Suppressor macrophage treated with lipopolysaccharide for 4 hours (primary cell): ENCODE measurements at regions not wholly inside any gene's neighbourhood (a gene's known extent, or its start where the extent isn't known, plus 50 kb on each side); places are given as distances from the start of the nearest gene placed in this dataset.

Experiments used
- DNase-seq: peaks from one replicate; pipeline ENCODE4 v3.0.0-alpha.2; 2020

DNA sequence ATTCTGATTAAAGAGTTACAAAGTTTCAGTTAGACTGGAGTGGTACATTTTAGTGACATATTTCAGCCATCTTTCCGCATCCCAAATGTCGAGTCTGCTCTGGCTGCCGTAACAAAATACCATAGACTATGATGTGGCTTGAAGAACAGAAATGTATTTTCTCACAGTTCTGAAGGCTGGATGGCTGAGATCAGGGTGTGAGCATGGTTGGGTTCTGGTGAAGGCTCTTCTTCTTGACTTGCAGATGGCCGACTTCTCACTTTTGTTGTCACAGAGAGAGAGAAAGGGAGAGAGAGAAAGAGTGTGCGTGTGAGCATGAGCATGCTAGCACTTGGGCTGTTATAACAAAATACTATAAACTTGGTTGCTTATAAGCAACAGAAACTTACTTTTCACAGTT lies 335.4 kb upstream of the RAG2 start:
- no peak for DNase-seq

DNA sequence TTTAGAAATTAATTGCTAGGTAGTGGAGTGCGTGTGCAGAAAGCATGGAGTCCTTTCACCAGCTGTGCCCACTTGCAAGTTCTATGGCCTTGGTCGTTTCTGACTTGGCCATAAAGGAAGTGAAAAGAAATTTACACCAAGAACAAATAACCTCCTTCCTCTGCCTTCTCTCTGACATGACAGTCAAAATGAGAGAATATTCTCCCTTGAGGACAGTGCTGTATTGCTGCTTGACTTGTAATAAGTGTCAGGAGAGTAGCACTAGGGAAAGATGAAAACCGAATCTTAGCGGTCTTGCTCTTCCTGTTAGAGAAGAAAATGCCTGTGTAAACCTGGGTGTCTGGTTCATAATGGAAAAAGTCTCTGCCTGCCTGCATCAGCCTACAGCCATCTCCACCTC lies 333.1 kb upstream of the RAG2 start:
- no peak for DNase-seq

DNA sequence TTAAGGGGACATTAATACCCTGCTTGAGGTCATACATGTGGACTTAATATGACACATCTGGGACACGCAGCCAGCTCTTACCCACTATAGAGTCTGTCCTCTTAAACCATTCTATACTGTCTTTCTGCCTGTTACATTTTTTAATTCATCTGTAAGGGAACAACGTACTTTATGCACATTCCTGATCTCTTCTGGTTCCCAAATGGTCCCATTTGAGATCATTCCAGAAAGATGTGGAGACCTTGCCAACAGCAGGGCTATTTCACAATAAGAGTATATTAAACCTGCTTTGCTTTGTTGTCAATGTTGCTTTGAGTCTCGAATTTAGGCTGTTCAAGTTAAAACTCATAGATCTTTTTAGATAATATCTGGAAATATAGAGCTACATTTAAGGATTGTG lies 332.2 kb upstream of the RAG2 start:
- no peak for DNase-seq

DNA sequence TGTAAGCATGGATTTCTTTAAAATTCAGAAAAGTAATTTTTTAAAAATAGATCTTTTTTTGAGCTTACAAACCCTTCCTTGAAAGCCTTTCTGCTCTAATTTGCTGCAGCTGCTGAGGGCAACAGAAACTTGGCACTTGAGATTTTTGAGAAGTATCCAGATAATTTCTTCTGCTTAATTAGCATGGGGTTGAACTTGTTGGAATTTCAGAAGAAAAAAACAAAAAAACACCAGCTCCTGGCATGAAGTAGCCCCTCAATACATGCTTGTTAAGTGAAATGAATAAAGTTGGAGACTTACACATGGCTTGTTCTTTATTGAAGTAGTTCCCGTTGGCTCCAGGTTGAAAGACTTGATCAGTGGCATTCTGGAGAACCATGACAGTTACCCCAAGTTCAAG lies 331.4 kb upstream of the RAG2 start:
- no peak for DNase-seq

DNA sequence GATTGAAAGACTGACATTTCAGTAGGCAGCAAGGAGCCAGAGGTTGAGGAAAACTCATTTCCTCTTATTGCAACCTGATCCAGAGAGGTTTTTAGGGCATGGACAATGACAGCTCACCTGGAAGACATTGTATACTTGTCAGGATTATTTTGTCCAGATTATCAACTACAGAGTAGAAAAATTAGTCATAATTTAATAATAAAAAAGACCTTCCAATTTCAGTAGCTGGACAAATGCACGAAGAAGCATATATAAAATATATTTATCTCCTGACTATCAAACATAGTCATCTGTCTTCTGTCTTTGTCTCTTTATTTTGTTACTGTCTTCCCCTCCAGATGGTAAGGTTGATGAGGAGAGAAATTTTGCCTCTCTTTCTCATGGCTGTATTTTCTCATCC lies 330.6 kb upstream of the RAG2 start:
- DNase-seq: no peak

DNA sequence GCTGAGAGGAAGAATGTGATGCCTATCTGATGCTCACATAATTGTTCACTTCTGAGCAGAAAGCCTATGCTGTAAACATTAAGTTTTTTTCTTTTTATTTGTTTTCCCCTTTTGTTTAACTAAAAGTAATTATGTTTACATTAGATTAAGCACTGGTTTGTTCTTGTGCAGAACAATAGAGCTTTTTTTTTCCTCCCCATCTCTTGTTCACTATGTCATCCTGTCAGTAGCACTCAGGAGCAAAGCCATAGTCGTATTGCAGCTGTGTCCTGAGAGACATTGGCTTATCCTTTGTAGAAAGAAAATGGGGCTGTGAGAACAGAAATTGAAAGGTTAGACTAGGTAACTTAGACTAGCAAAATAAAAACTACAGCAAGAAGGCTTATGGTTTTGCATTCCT lies 301.8 kb upstream of the RAG2 start:
- no peak for DNase-seq

DNA sequence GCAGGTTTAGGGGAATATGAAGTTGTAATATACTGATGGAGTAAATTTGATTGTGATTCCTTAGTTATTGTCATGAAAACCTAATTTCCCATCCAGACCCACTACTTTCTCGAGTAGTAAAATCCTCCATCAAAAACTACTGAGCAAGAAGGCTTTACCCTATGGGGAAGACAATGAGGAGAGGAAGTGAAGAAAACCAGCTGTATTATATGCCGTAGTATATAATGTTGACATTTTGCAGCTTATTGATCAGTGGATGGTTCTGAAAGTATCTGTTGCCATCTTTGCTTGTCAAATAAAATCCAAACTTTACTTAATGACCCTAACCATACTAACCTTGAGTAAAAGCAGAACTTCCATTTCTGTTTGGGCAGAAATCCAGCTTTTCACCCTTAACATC lies 292.8 kb upstream of the RAG2 start:
- no peak for DNase-seq

DNA sequence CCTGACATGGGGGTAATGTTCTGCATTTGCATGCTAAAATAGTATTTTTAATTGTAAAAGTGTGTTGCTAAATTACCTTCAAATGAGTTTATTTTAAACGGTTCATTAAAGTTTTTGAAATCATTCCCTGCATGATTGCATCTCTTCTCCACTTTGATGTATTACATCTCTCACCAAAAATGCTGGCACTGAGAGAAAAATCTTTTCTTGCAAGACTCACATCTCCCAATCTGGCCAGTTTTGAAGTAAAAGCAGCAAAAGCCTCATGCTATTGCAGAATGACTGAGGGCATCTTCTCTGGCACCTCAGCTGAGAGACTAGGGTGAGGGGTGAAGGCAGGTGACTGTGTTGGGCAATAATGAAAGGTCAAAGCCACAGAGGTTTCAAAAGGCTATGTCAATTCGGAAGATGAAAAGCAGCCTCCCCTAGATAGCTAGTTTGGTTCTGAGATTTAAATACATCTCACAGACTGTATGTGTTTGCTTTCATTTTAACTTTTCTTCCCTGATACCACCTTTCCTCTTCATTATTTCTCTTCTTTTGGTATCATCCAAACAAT lies 292.2 kb upstream of the RAG2 start:
- DNase-seq: no peak

DNA sequence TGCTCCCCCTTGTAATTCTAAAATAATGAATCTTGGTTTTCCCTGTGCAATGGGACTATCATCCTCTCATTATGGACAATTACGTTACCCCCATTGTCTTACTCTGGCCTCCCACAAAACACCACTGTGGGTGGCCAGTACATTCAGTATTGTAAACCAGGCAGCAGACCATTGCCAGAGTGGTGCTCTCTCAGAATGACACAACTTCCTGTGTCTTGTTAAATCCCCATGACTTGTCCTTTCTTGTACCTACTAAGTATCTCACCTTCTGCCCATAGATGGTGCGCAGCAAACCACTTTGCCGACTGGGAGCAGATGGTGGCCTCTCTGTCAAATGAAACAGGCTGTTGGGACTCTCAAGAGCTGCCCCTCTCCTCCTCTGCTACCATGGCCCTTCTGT lies 287.1 kb upstream of the RAG2 start:
- DNase-seq: no peak

DNA sequence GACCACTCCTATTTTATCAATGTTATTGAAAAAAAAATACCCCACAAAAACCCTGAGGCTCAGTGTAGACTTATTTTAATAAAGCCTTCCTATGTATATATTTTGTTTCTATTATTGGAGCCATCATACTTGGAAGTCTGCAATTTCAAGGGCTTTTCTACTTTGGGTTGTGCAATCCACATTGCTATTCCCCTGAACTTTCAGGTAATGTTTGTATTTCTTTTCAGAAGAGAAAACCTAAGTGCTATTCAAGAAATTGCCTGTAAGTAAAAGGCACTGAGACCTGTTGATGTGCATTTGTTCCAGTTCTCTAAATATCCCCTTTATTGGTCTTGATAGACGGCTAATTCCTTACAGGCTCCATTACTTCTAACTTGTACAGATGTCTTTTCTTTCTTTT lies 280.7 kb upstream of the RAG2 start:
- DNase-seq: no peak

DNA sequence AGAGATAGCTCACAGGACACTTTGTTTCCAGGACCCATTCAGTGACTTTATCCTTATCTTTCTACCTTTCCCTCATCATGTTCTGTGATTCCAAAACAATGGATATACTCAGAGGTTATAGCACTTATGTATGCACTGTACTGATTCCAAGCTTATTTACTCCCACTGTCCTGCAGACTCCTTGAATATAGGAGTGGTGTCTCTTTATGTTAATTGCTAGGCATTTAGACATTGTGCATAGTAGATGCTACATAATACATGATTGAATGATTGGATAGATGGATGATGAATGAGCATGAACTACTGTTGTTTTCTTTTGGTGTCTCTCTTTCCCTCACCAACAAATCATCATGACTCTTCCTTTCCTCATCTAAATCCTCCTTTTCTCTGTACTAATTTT lies 279.1 kb upstream of the RAG2 start:
- no peak for DNase-seq

DNA sequence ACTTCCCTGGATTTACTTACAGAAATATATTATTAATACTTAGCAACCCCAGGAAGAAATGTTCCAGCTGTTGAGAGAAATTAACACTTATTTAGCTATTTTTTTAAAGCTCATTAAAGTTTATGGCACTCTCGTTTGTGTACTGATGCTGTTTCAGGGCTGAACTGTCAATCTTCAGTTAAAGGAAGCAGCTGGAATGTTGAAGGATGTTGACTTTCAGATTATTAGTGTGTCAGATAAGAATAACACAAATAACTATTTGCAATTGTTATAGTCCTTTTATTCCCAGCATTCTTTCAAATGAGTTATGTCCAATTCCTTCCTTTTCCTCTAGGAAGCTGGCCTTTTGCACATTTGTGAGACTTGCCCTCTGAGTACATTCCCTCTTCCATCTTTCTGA lies 278.2 kb upstream of the RAG2 start:
- DNase-seq: no peak

DNA sequence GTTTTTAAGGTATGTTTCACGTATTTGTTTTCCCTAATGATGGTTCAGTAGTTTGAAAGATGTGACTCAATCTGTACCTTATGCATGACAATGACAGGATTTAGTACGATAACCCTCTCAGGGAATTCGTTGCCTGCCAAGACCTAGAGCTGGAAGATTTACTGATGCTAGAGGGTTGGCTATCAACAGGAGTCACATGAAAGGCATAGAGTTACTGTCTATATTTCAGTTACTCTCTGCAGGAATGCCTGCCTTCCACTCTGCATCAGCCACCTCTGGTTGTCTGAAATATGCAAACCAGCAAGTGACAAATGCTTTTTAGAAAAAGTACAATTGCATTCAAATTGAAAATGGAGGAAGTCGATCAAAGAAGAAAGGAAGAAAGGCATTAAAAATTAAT lies 276.3 kb upstream of the RAG2 start:
- no peak for DNase-seq

DNA sequence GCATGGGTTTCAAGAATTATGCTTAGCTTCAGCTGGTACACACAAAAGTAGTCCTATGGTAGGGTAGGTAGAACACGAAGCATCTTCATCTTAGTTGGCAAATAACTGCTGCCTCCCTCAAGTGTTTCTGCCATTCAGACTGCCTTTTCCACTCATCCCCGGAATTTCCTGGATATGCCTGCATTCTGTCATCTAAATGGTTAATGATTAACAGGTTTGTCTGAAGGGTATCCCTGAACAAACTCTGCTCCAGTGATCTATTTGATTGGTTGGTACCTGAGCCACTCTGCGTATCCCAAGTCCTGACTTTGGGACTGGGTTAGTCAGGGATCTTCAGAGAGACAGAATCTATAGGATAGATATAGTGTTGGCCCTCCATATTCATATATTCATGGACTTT lies 272.3 kb upstream of the RAG2 start:
- no peak for DNase-seq

DNA sequence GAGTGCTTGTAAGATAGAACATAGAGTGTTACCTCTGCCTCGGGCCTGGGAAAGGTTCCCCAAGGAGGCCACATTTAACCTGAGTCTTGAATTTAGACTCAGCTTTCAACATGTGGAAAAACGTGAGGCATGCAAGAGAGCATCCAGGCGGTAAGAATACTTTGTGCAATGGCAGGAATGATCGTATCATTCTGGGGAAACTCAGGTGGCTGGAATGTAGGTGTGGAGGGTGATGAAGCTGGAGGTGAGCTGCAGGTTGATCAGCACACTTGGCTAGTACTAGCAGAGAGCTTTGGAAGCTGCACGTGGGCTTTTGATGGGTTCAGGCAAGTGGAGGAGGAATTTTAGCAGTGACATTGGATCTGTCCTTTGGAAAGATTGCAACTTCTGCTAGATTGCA lies 270.3 kb upstream of the RAG2 start:
- no peak for DNase-seq

DNA sequence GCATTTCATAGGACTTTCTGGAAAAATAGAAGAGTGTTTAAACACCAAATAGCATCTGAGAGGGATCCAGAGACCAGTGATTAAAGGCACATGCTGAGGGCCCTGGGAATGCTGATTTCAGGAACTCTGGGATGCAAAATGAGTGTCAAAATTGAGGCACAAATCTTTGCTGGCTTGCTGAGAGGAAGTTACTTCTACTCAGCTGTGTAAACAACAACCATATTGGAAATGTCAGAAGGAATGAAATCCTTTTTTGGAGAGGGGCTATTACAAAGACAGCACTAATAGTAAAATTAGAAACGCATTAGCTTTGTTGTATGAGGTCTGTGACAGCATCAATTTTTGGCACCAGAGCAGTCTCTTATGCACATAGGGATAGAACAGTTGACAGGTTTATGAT lies 267.8 kb upstream of the RAG2 start:
- DNase-seq: no peak

DNA sequence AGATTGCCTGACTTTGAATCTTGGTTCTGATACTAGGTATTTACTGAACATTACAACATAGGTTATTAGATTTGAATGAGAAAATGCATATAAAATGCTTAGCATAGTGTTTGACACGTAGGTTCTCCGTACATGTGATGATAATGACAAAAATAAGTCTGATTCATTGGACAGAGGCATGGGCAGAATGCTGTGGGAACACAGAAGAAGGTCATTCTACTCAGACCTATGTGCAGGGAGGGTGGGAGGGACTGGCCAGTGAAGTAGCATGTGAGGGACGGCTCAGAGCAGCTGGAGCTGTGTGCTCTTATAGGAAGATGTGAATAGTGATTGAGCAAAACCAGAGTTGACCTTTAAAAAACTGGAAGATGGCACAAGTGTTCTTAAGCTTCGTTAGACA lies 256.8 kb upstream of the RAG2 start:
- DNase-seq: no peak

DNA sequence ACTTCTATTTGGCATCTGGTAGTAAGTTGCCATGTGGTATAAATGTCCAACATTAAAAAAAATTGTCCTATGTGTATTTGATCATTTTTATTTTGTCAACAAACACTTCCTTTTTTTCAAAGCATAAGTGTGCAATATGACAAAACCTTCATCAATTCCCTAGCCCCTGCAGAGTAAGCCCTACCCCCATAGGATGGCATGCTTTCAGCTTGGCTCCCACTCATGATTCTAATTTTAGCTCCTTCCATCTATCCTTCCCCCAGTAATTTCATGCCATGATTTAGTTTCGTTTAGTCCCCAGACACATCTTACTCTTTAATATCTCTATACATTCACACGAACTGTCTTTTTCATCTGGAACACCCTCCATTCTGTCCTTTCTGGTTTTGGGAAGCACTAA lies 250.6 kb upstream of the RAG2 start:
- DNase-seq: no peak

DNA sequence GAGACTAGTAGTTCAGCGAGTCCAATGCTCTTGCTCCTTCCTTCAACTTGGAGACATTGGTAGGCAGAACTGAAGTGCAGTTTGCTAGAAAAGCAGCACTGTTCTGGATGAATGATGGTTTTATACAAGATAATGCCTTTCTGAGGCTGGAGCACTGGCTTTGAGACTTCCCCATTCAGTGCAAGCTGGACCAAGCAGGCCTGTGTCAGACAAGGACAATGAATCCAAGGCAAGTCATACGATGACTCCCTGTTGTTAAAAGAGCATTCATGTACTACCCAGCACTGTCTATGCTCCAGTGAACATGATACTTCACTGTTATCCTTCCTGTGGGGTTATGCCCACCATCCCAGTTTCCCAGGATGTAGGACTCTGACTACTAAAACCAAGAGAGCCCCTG lies 242.3 kb upstream of the RAG2 start:
- DNase-seq: no peak

DNA sequence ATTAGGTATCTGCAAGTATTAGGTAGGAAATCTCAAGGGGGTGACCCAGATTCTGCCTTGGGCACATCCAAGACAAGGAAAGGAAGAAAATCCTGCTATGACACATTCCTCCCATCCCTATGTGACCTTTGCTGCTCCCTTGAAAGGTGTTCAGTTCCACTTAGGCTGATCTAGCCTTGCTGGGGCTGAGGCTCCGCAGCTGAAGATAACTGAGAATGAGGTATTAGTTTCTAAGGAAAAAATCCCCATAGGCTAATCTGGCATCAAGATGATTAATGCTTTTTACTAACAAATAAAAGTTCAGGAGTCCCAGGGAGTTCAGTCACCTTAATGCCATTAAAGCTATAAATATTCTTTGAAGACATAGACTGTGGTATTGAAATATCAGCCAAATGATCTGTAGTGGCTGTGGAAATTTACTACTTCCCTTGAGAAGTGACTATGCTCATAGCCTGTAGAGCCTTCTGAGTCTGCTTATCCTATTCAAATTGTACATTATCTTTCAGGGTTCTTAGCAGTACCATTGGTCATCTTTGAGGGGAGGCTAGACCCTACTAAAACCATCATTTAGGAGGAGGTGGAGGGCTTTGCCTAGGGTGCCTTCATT lies 239.9 kb upstream of the RAG2 start:
- DNase-seq: no peak

DNA sequence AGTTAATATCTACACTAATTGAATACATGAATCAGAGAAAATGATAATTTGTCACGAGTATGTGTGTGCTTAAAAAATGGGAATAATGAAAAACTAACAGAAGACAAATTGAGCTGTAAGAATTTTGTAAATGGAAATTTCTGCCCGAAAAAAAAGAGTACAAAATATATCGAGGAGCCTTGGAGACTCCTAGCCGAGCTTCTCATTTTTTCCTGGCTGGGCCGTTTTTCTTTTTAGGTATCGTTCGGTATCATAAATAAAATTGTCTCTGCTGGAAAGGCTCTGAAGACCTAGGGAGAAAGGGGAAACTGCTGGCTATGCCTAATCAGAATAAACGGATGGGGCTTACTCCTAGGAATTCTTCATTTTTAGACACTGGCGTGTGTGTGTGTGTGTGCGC lies 227.2 kb upstream of the RAG2 start:
- DNase-seq: no peak

DNA sequence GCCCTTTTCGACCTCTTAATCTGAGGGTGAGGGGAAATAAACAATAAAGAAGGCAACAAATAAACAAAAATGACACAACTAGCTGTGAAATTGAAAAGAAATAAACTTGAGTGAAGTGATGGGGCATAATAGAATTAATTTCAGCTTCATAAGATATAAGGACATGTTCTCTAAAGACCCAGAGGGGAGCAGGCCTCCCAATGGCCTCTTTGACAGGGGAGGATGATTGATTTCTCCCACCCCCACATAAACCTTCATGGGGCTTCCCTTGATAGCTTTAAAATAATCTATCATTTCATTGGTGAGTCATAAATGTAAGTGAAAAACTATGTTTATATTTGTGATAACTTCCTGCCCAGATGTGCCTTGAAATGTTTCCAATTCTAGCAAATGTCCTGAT lies 226.3 kb upstream of the RAG2 start:
- no peak for DNase-seq

DNA sequence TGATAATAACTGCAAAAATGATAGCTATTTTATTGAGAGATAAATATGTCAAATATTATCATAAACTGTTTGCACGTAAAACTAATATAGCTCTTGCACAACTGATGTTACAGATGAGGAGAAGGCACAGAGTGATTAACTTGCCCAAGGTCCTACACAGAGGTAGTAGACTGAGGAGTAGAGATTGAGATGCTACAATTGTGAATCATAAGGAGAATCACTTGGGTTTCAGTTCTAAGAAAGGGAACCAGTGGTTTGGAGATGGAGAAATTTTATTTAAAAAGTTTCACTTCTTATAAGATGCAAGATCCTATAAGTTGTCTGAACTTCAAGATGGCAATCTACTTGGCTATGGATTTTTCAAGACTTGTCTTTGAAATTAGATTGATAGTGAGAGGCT lies 224.8 kb upstream of the RAG2 start:
- DNase-seq: peak; percentile 11

DNA sequence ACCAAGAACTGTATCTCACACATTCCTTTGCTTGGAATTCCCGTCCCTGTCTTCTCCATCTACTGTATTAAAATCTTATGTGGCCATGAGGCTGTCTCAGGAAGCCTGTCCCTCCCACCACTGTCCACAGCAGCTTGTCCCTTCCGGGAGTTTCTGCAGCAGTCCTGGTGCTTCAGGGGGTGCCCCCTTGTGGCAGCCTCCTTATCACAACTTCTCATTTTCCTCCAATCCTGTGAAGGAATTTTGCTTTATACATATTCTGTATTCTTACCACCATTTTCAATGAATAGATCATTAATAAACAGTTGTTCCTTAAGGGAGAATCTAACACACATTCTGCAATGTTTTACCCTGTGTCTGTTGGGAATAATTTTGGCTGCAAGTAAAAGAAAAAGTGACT lies 220.4 kb upstream of the RAG2 start:
- DNase-seq: peak; percentile 2

DNA sequence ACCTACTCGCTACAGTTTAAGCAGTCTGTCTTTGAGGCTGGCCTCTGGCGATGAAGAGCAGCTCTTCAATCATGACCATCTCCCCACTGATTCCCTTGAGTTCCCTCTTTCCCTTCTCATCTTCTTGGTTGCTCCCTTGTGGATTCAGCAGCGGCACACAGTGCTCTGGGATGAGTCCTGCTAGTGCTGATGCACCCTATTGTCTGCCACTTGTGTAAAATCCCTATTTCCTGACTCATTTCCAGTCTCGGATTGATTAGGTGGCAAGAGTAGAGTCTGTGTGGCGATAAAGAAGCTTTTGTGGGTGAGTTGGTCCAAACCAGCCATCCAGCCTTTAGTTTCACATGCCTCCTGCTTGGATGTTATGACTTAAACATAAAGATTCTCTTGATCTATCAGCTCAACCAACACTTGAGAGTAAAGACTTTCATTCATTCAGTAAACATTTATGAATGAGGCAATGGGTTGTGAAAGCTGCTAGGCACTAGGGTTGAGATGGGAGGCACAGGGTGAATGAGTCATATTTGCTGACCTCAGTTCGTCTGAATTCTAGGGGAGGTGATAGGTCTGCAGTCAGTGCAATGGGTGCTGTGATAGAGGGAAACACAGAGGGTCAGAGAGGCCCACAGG lies 219.4 kb upstream of the RAG2 start:
- DNase-seq: peak; percentile 16
